ENCODE measurements at regions not wholly inside any gene's neighbourhood (a gene's known extent, or its start where the extent isn't known, plus 50 kb on each side); places are given as distances from the start of the nearest gene placed in this dataset.

- Histone ChIP-seq H3K4me3 (no peak overlapping the region), H3K27me3 (no peaks in the 10 kb centered on the region), H3K27ac (no peak overlapping the region), H3K36me3 (no peaks in the 10 kb centered on the region), H3K4me1 (no peaks in the 10 kb centered on the region), H3K9me3 (no peaks in the 10 kb centered on the region)
- DNase-seq = no peak
- TF ChIP-seq, protein P1, sequence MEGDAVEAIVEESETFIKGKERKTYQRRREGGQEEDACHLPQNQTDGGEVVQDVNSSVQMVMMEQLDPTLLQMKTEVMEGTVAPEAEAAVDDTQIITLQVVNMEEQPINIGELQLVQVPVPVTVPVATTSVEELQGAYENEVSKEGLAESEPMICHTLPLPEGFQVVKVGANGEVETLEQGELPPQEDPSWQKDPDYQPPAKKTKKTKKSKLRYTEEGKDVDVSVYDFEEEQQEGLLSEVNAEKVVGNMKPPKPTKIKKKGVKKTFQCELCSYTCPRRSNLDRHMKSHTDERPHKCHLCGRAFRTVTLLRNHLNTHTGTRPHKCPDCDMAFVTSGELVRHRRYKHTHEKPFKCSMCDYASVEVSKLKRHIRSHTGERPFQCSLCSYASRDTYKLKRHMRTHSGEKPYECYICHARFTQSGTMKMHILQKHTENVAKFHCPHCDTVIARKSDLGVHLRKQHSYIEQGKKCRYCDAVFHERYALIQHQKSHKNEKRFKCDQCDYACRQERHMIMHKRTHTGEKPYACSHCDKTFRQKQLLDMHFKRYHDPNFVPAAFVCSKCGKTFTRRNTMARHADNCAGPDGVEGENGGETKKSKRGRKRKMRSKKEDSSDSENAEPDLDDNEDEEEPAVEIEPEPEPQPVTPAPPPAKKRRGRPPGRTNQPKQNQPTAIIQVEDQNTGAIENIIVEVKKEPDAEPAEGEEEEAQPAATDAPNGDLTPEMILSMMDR (IDR thresholded peaks at IDR 0.05) = no peak
- TF ChIP-seq POLR2A (IDR thresholded peaks at IDR 0.05) = no peak
Observed at GRCh38 chr5:51096859-51097258, 286.4 kb upstream of the ISL1 start.

- DNase-seq = no peak
- Histone ChIP-seq H3K36me3 (no peaks in the 10 kb centered on the region), H3K27me3 (no peaks in the 10 kb centered on the region), H3K27ac (no peak overlapping the region), H3K4me3 (no peak overlapping the region), H3K4me1 (no peaks in the 10 kb centered on the region), H3K9me3 (no peaks in the 10 kb centered on the region)
- TF ChIP-seq POLR2A (IDR thresholded peaks at IDR 0.05) = no peak
- TF ChIP-seq, protein P1 (IDR thresholded peaks at IDR 0.05) = no peak
Observed at GRCh38 chr5:51099173-51099853, 283.9 kb upstream of the ISL1 start.

GRCh38 chr5:51104556-51104955 is 278.7 kb upstream of the ISL1 start:
- DNase-seq = no peak
- H3K4me3 ChIP-seq = no peak overlapping the region
- no peak for TF ChIP-seq POLR2A (IDR thresholded peaks at IDR 0.05)
- TF ChIP-seq, protein P1 (IDR thresholded peaks at IDR 0.05) = no peak
- no peak overlapping the region for H3K27ac ChIP-seq
- no peaks in the 10 kb centered on the region for H3K36me3 ChIP-seq
- no peaks in the 10 kb centered on the region for H3K27me3 ChIP-seq
- H3K9me3 ChIP-seq = no peaks in the 10 kb centered on the region
- H3K4me1 ChIP-seq = no peaks in the 10 kb centered on the region

DNA sequence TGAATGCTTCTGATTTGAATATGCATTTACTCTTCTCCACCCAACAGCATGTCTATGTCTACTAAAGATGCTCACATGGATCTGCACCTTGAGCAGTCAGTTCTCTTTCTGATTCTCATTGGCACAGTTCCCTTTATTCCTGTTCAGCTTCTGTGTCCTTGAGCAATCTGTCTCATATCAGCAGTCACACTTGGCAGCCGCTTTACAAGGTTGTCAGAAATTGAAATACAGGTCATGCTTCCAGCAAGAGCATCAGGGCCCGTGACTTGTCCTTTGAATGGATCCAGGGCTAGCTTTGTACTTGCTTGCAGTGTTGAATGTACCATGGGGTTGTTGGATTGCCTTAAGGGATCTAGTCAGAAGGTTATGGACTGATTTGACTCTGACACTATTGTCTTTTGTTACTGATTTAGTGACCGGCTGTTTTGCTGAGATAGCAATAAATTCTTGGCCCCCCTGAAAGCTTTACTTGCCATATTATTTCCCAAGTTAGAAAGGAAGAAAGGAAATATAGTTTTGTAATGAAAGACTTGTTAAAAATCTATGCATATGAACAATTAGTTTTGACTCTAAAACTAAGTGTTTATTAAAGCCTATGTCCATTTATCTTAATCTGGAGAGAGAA is 273.4 kb upstream of the ISL1 start:
- TF ChIP-seq, protein P1 (IDR thresholded peaks at IDR 0.05) = no peak
- TF ChIP-seq POLR2A (IDR thresholded peaks at IDR 0.05) = no peak
- H3K4me1 ChIP-seq = no peaks in the 10 kb centered on the region
- no peak overlapping the region for H3K4me3 ChIP-seq
- H3K9me3 ChIP-seq = no peaks in the 10 kb centered on the region
- no peaks in the 10 kb centered on the region for H3K27me3 ChIP-seq
- DNase-seq = no peak
- no peak overlapping the region for H3K27ac ChIP-seq
- H3K36me3 ChIP-seq = no peaks in the 10 kb centered on the region

GRCh38 chr5:51131266-51131665 is 252.0 kb upstream of the ISL1 start:
- no peaks in the 10 kb centered on the region for H3K36me3 ChIP-seq
- no peak overlapping the region for H3K4me3 ChIP-seq
- no peak overlapping the region for H3K27ac ChIP-seq
- DNase-seq = no peak
- H3K4me1 ChIP-seq = no peaks in the 10 kb centered on the region
- H3K27me3 ChIP-seq = no peaks in the 10 kb centered on the region
- no peaks in the 10 kb centered on the region for H3K9me3 ChIP-seq
- TF ChIP-seq, protein P1 (IDR thresholded peaks at IDR 0.05) = no peak
- TF ChIP-seq POLR2A (IDR thresholded peaks at IDR 0.05) = no peak
